Neural cell (in vitro differentiated cells): ENCODE measurements at regions not wholly inside any gene's neighbourhood (a gene's known extent, or its start where the extent isn't known, plus 50 kb on each side); places are given as distances from the start of the nearest gene placed in this dataset.

Experiments used
- H2AFZ ChIP-seq: fragments of 200-600, 300-800 bp; sonication (generic), shearing (Covaris generic); 2 replicates; pipeline ENCODE4 v1.6.0; 2014; ENCODE audit warnings: low read depth, mild to moderate bottlenecking, antibody characterized with exemption, low read length, moderate library complexity
- H3F3A ChIP-seq: fragments of 200-600 bp; shearing (Covaris generic); 2 replicates; pipeline ENCODE4 v1.6.1; 2016; ENCODE audit warnings: mild to moderate bottlenecking, moderate library complexity, mixed read lengths, antibody characterized with exemption, low read length; ENCODE audit not compliant: insufficient read depth, poor library complexity, severe bottlenecking
- H3K27ac ChIP-seq: fragments of 200-600, 300-800 bp; sonication (generic), shearing (Covaris generic); 2 replicates; pipeline ENCODE4 v1.5.1; 2014; ENCODE audit warnings: mild to moderate bottlenecking, low read length, moderate library complexity
- H3K27me3 ChIP-seq: fragments of 300-800, 200-600 bp; sonication (generic), shearing (Covaris generic); 2 replicates; pipeline ENCODE4 v1.6.0; 2014; ENCODE audit warnings: mild to moderate bottlenecking, low read depth, low read length, moderate library complexity; ENCODE audit not compliant: insufficient read depth
- H3K36me3 ChIP-seq: fragments of 300-800, 200-600 bp; sonication (generic), shearing (Covaris generic); 2 replicates; pipeline ENCODE4 v1.5.1; 2014; ENCODE audit warnings: mild to moderate bottlenecking, antibody characterized with exemption, low read length, moderate library complexity; ENCODE audit not compliant: insufficient read depth
- H3K4me2 ChIP-seq: fragments of 300-800, 200-600 bp; sonication (generic), shearing (Covaris generic); 2 replicates; pipeline ENCODE4 v1.6.0; 2014; ENCODE audit warnings: mild to moderate bottlenecking, low read length
- H3K4me3 ChIP-seq: fragments of 300-800, 200-600 bp; sonication (generic), shearing (Covaris generic); 2 replicates; pipeline ENCODE4 v1.5.1; 2014; ENCODE audit warnings: mild to moderate bottlenecking, low read length, moderate library complexity
- H3K79me2 ChIP-seq: fragments of 200-600 bp; shearing (Covaris generic); replicated peaks from 2 replicates; pipeline ENCODE4 v1.6.0; 2014; ENCODE audit warnings: mild to moderate bottlenecking, low read length, moderate library complexity; ENCODE audit not compliant: insufficient read depth
- H3K9ac ChIP-seq: fragments of 300-800, 200-600 bp; sonication (generic), shearing (Covaris generic); 2 replicates; pipeline ENCODE4 v1.6.1; 2016; ENCODE audit warnings: mild to moderate bottlenecking, low read length, mixed read lengths
- H3K9me2 ChIP-seq: fragments of 200-600 bp; shearing (Covaris generic); 2 replicates; pipeline ENCODE4 v1.6.1; 2016; ENCODE audit warnings: mild to moderate bottlenecking, low read length, mixed read lengths; ENCODE audit not compliant: insufficient read depth
- H3K9me3 ChIP-seq: fragments of 200-600, 300-800 bp; sonication (generic), shearing (Covaris generic); 2 replicates; pipeline ENCODE4 v1.6.1; 2016; ENCODE audit warnings: mild to moderate bottlenecking, mixed run types, low read length, moderate library complexity, mixed read lengths
- H4K20me1 ChIP-seq: fragments of 200-600 bp; shearing (Covaris generic); 2 replicates; pipeline ENCODE4 v1.6.1; 2016; ENCODE audit warnings: mild to moderate bottlenecking, mixed run types; ENCODE audit not compliant: insufficient read depth
- CTCF ChIP-seq: fragments of 450-650 bp; IDR thresholded peaks from 2 replicates; pipeline ENCODE4 v1.5.1; 2014; ENCODE audit warnings: antibody characterized with exemption, mild to moderate bottlenecking, moderate library complexity; ENCODE audit not compliant: poor library complexity, severe bottlenecking
- EP300 ChIP-seq: fragments of 450-650 bp; conservative IDR thresholded peaks from 2 replicates; pipeline ENCODE4 v1.6.1; 2014; ENCODE audit warnings: antibody characterized with exemption, mild to moderate bottlenecking, moderate library complexity; ENCODE audit not compliant: poor library complexity, severe bottlenecking
- EZH2 ChIP-seq: fragments of 200-600, 300-800 bp; shearing (Covaris generic), sonication (generic); IDR thresholded peaks from 2 replicates; pipeline ENCODE4 v1.6.1; 2014; ENCODE audit warnings: antibody characterized with exemption, low read length, borderline replicate concordance, mild to moderate bottlenecking; ENCODE audit not compliant: insufficient read depth, poor library complexity, severe bottlenecking
- MXI1 ChIP-seq: fragments of 450-650 bp; conservative IDR thresholded peaks from 2 replicates; pipeline ENCODE4 v1.6.1; 2014; ENCODE audit warnings: antibody characterized with exemption, mild to moderate bottlenecking; ENCODE audit not compliant: poor library complexity, severe bottlenecking
- POLR2AphosphoS5 ChIP-seq: IDR thresholded peaks from 2 replicates; pipeline ENCODE4 v1.6.1; 2012
- RAD21 ChIP-seq: fragments of 450-650 bp; conservative IDR thresholded peaks from 2 replicates; pipeline ENCODE4 v1.6.1; 2014; ENCODE audit warnings: antibody characterized with exemption, mild to moderate bottlenecking, moderate library complexity
- REST ChIP-seq: IDR thresholded peaks from 2 replicates; pipeline ENCODE4 v1.6.1; 2012; ENCODE audit warnings: borderline replicate concordance
- SMC3 ChIP-seq: fragments of 450-650 bp; conservative IDR thresholded peaks from 2 replicates; pipeline ENCODE4 v1.6.1; 2014; ENCODE audit warnings: antibody characterized with exemption, mild to moderate bottlenecking, moderate library complexity; ENCODE audit not compliant: poor library complexity
- TAF1 ChIP-seq: IDR thresholded peaks from 2 replicates; pipeline ENCODE4 v1.6.1; 2012; ENCODE audit warnings: low read depth

GRCh38 chr4:136741468-136741867, 790.8 kb downstream of the PCDH18 start:
- no peaks in the 10 kb centered on the region for H3F3A ChIP-seq
- H2AFZ ChIP-seq = no peak overlapping the region
- H3K4me2 ChIP-seq = no peak overlapping the region
- TF ChIP-seq TAF1 = no peak
- H3K79me2 ChIP-seq = no peaks in the 10 kb centered on the region
- H3K27ac ChIP-seq = no peak overlapping the region
- H3K4me3 ChIP-seq = no peak overlapping the region
- H3K9me3 ChIP-seq = no peaks in the 10 kb centered on the region
- no peaks in the 10 kb centered on the region for H4K20me1 ChIP-seq
- H3K27me3 ChIP-seq = no peaks in the 10 kb centered on the region
- no peaks in the 10 kb centered on the region for H3K9me2 ChIP-seq
- H3K9ac ChIP-seq = no peak overlapping the region
- no peaks in the 10 kb centered on the region for H3K36me3 ChIP-seq

GRCh38 chr4:136740326-136740725, 792.0 kb downstream of the PCDH18 start:
- Histone ChIP-seq H3K4me2 (no peak overlapping the region), H3K9me3 (no peaks in the 10 kb centered on the region), H3K27me3 (no peaks in the 10 kb centered on the region), H3K9ac (no peak overlapping the region), H4K20me1 (no peaks in the 10 kb centered on the region), H3K79me2 (no peaks in the 10 kb centered on the region), H3K4me3 (no peak overlapping the region), H2AFZ (no peak overlapping the region), H3K9me2 (no peaks in the 10 kb centered on the region), H3K27ac (no peak overlapping the region), H3F3A (no peaks in the 10 kb centered on the region), H3K36me3 (no peaks in the 10 kb centered on the region)
- no peak for TF ChIP-seq TAF1
- no peak for TF ChIP-seq MXI1
- TF ChIP-seq EP300 = no peak
- no peak for TF ChIP-seq POLR2AphosphoS5
- TF ChIP-seq CTCF = no peak
- TF ChIP-seq SMC3 = no peak

GRCh38 chr4:136737066-136737465, 795.2 kb downstream of the PCDH18 start:
- TF ChIP-seq EZH2 (no peak), MXI1 (no peak), POLR2AphosphoS5 (no peak), REST (no peak), TAF1 (no peak), EP300 (no peak), RAD21 (no peak), CTCF (no peak), SMC3 (no peak)
- H3K9ac ChIP-seq = no peak overlapping the region
- H3K4me3 ChIP-seq = no peak overlapping the region
- no peaks in the 10 kb centered on the region for H3F3A ChIP-seq
- H3K4me2 ChIP-seq = no peak overlapping the region
- no peaks in the 10 kb centered on the region for H3K9me3 ChIP-seq
- no peaks in the 10 kb centered on the region for H3K79me2 ChIP-seq
- H2AFZ ChIP-seq = no peak overlapping the region
- no peaks in the 10 kb centered on the region for H3K9me2 ChIP-seq
- H3K27me3 ChIP-seq = no peaks in the 10 kb centered on the region
- no peaks in the 10 kb centered on the region for H4K20me1 ChIP-seq
- no peaks in the 10 kb centered on the region for H3K36me3 ChIP-seq
- no peak overlapping the region for H3K27ac ChIP-seq
